Natural killer cell (primary cell): ENCODE measurements at regions not wholly inside any gene's neighbourhood (a gene's known extent, or its start where the extent isn't known, plus 50 kb on each side); places are given as distances from the start of the nearest gene placed in this dataset.
"Not testable (repeated sequence)": the region's sequence is repeated elsewhere in the genome, so short reads cannot be mapped to it uniquely, and the experiment has no call there.

Source experiments
- ATAC-seq, 3 donors: fragments of 150-1000 bp in 2 of 3; fragments of 200-7000 bp in 1 of 3; cut with Tn5 transposase; 1 replicate in 1 of 3; 2 replicates in 2 of 3; pipeline ENCODE4 v1.10.0; 2021; ENCODE audit warnings: mild to moderate bottlenecking in 2 of 3, moderate library complexity in 2 of 3
- DNase-seq, 2 donors: peaks; one replicate each; pipeline versions ENCODE4 v3.0.0 to v3.0.0-alpha.2; 2013 to 2021; ENCODE audit warnings: mixed read lengths in 1 of 2
- H3K27ac ChIP-seq: one replicate; pipeline ENCODE4 v1.5.1; 2013; ENCODE audit warnings: mild to moderate bottlenecking, low read length
- H3K27me3 ChIP-seq: one replicate; pipeline ENCODE4 v1.6.1; 2013; ENCODE audit warnings: low read length; ENCODE audit not compliant: control insufficient read depth, insufficient read depth
- H3K36me3 ChIP-seq: one replicate; pipeline ENCODE4 v1.6.1; 2013; ENCODE audit warnings: low read length; ENCODE audit not compliant: control insufficient read depth, insufficient read depth
- H3K4me1 ChIP-seq: one replicate; pipeline ENCODE4 v1.6.1; 2013; ENCODE audit warnings: low read length; ENCODE audit not compliant: control insufficient read depth, insufficient read depth
- H3K4me3 ChIP-seq: one replicate; pipeline ENCODE4 v1.5.1; 2013; ENCODE audit warnings: low read length
- H3K9me3 ChIP-seq: one replicate; pipeline ENCODE4 v1.6.1; 2013; ENCODE audit warnings: low read length; ENCODE audit not compliant: control insufficient read depth, insufficient read depth
- H3K27ac Mint-ChIP-seq, 2 donors: one replicate each; pipeline ENCODE4 v1.8.0; 2022; ENCODE audit warnings: mild to moderate bottlenecking in 2 of 2, mixed read lengths in 2 of 2, moderate library complexity in 1 of 2
- H3K27me3 Mint-ChIP-seq, 2 donors: one replicate each; pipeline ENCODE4 v1.8.0; 2022; ENCODE audit warnings: low read depth in 2 of 2, mixed read lengths in 2 of 2
- H3K36me3 Mint-ChIP-seq: one replicate; pipeline ENCODE4 v1.8.0; 2022; ENCODE audit warnings: mixed read lengths
- H3K4me1 Mint-ChIP-seq, 2 donors: one replicate each; pipeline ENCODE4 v1.8.0; 2022; ENCODE audit warnings: mixed read lengths in 2 of 2
- H3K4me3 Mint-ChIP-seq: one replicate; pipeline ENCODE4 v1.8.0; 2022; ENCODE audit warnings: mild to moderate bottlenecking, moderate library complexity, mixed read lengths
- H3K9me3 Mint-ChIP-seq, 2 donors: one replicate each; pipeline ENCODE4 v1.8.0; 2022; ENCODE audit warnings: mixed read lengths in 2 of 2
- WGBS: methylation state at CpG from one replicate; pipeline ENCODE4 v1.1.7; 2013; ENCODE audit warnings: missing lambda C conversion rate; ENCODE audit not compliant: insufficient coverage; 5-methylcytosine and 5-hydroxymethylcytosine counted together
- intact Hi-C: fragments of 100-400 bp; cut with micrococcal nuclease; formaldehyde crosslinking; loops from one replicate; pipeline ENCODE4 v1.14.2; 2022
- TF ChIP-seq, protein P1 (sequence below): fragments of 200-600 bp; IDR thresholded peaks from one replicate; pipeline ENCODE4 v1.8.0; 2022; ENCODE audit warnings: antibody characterized with exemption

DNA sequence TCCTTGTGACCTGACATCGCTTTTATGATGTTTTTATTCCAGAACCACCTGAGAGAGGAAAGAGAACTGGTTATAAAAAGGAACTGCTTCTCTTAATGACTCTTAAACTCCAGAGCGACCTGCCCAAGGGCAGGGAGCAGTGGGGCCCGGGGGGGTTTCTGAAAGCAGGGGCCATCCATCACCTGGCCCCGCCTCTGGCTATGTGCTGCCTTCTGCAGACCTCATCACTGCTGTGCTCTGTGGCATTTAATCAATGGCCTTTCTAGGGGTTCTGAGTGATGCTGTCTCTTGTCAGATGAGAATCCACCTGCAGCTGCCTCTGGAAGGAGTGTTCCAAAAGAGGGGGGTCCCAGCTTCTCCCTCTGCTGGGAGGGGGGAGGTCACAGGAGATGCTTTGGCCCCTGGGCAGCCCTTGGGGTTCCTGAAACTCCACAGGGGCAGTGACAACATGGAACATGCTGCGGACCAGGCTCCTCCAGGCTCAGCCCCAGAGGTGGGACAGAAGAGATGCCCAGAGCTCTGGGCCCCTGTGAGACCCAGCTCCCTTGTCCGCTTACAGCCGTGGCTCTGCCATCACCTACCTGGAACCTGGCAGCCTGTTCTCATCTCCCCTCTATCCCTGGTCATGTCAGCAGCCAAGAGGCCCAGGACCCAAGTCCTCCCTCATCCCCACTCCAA is 177.1 kb upstream of the SULF2 start:
- no peak overlapping the region for H3K27ac Mint-ChIP-seq
- no peaks in the 10 kb centered on the region for H3K27me3 ChIP-seq
- H3K36me3 ChIP-seq, result no peaks in the 10 kb centered on the region
- no peak overlapping the region for H3K4me3 ChIP-seq
- H3K4me1 ChIP-seq, result no peaks in the 10 kb centered on the region
- WGBS, result 69% methylated on average over 7 of the region's 7 CpGs
- intact Hi-C loops, result no loop called here
- no peak overlapping the region for H3K27ac ChIP-seq
- H3K9me3 ChIP-seq, result no peaks in the 10 kb centered on the region
- H3K27me3 Mint-ChIP-seq, result peaks cover 7% of the 10 kb centered on the region in 2 donors
- no peaks in the 10 kb centered on the region for H3K4me1 Mint-ChIP-seq
- H3K36me3 Mint-ChIP-seq, result no peaks in the 10 kb centered on the region
- H3K4me3 Mint-ChIP-seq, result no peak overlapping the region
- DNase-seq, result no peak
- no peak for ATAC-seq
- no peaks in the 10 kb centered on the region for H3K9me3 Mint-ChIP-seq
- TF ChIP-seq, protein P1, sequence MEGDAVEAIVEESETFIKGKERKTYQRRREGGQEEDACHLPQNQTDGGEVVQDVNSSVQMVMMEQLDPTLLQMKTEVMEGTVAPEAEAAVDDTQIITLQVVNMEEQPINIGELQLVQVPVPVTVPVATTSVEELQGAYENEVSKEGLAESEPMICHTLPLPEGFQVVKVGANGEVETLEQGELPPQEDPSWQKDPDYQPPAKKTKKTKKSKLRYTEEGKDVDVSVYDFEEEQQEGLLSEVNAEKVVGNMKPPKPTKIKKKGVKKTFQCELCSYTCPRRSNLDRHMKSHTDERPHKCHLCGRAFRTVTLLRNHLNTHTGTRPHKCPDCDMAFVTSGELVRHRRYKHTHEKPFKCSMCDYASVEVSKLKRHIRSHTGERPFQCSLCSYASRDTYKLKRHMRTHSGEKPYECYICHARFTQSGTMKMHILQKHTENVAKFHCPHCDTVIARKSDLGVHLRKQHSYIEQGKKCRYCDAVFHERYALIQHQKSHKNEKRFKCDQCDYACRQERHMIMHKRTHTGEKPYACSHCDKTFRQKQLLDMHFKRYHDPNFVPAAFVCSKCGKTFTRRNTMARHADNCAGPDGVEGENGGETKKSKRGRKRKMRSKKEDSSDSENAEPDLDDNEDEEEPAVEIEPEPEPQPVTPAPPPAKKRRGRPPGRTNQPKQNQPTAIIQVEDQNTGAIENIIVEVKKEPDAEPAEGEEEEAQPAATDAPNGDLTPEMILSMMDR, result no peak

GRCh38 chr20:47960769-47961541 is 175.7 kb upstream of the SULF2 start:
- DNase-seq (no peak), ATAC-seq (no peak)
- Histone ChIP-seq H3K27me3 (no peaks in the 10 kb centered on the region), H3K4me1 (no peaks in the 10 kb centered on the region), H3K9me3 (no peaks in the 10 kb centered on the region), H3K36me3 (no peaks in the 10 kb centered on the region), H3K4me3 (no peak overlapping the region), H3K27ac (no peak overlapping the region)
- Mint-ChIP-seq H3K9me3 (no peaks in the 10 kb centered on the region), H3K27ac (no peak overlapping the region), H3K4me3 (no peak overlapping the region), H3K36me3 (no peaks in the 10 kb centered on the region), H3K4me1 (no peaks in the 10 kb centered on the region), H3K27me3 (peaks cover 4 to 7% of the 10 kb centered on the region in 2 donors)
- intact Hi-C loops, result no loop called here
- TF ChIP-seq, protein P1, result no peak
- 78% methylated on average over 7 of the region's 7 CpGs for WGBS

DNA sequence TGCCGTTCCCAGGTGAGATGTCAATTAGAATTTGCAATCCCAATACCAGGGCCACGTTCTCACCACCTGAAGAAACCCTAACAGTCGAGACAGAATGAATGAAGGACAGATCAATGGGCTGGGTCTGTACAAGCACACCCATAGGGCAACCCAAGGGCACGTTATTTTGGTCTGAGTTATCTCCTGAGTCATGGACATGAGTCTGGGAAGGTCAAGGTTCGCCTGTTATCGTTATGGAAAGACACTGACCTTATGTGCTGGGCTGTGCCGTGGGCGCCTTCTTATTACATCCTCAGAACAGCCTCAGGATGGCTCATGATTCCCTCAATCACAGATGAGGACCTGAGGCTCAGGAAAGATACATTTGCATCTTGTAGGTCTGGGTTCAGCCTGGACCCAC is 175.0 kb upstream of the SULF2 start:
- no peaks in the 10 kb centered on the region for H3K36me3 ChIP-seq
- H3K4me3 Mint-ChIP-seq, result no peak overlapping the region
- 87% methylated on average over 8 of the region's 8 CpGs for WGBS
- intact Hi-C loops, result no loop called here
- no peaks in the 10 kb centered on the region for H3K27me3 ChIP-seq
- no peaks in the 10 kb centered on the region for H3K9me3 Mint-ChIP-seq
- H3K9me3 ChIP-seq, result no peaks in the 10 kb centered on the region
- ATAC-seq, result no peak
- no peaks in the 10 kb centered on the region for H3K4me1 Mint-ChIP-seq
- no peak overlapping the region for H3K27ac Mint-ChIP-seq
- no peaks in the 10 kb centered on the region for H3K36me3 Mint-ChIP-seq
- DNase-seq, result no peak
- peaks cover 4 to 7% of the 10 kb centered on the region in 2 donors for H3K27me3 Mint-ChIP-seq
- no peak overlapping the region for H3K4me3 ChIP-seq
- TF ChIP-seq, protein P1, result no peak
- no peak overlapping the region for H3K27ac ChIP-seq
- H3K4me1 ChIP-seq, result no peaks in the 10 kb centered on the region

DNA sequence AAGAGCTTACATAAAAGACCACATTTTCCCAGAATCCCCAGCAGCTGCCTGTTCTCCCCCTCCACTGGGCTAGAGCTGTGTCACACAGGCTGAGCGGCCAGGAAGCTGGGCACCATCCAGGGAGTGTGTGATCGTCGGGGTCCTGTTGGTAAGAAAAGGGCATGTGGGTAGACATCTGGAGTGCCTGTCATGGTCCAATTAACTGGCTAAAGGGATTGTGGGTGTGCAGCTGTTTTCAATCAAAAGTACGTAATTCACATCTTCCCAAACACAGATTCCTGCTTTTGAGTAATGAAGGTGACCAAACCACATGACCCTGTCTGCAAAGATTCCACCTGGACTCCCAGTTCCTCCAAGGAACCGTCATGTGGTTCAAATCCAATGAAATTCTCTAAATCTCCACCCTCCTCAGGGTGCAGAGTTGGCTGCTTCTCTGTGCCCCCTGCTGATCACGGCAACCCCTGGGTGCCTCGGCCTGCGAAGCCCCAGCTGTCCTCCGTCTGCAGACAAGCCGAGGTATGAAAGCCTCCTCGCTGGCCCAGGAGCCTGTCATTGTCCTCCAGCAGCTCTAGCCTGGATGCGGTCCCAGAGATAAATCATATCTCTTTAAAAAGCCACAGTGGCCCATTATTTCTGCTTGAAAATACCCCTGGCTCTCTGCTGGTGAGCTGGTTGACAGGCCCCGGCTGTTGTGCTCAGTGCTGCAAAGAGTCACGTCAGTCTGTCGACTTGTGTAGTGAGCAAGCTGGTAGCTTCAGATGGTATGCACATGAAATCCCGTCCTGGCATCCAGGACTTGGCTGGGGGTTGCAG is 172.9 kb upstream of the SULF2 start:
- intact Hi-C loops, ATAC-seq, H3K36me3 Mint-ChIP-seq, H3K4me3 Mint-ChIP-seq, H3K36me3 ChIP-seq, H3K4me3 ChIP-seq, H3K4me1 ChIP-seq, H3K27me3 Mint-ChIP-seq, H3K9me3 ChIP-seq, H3K9me3 Mint-ChIP-seq, H3K27ac ChIP-seq, H3K27me3 ChIP-seq, DNase-seq, H3K4me1 Mint-ChIP-seq, H3K27ac Mint-ChIP-seq: not testable (repeated sequence)
- 90% methylated on average over 14 of the region's 16 CpGs for WGBS
